ENCODE measurements at regions not wholly inside any gene's neighbourhood (a gene's known extent, or its start where the extent isn't known, plus 50 kb on each side); places are given as distances from the start of the nearest gene placed in this dataset.

- TF ChIP-seq POLR2AphosphoS5 (IDR thresholded peaks at IDR 0.05): no peak
- no peak for TF ChIP-seq POLR2A (IDR thresholded peaks at IDR 0.05)
- TF ChIP-seq, protein P1, sequence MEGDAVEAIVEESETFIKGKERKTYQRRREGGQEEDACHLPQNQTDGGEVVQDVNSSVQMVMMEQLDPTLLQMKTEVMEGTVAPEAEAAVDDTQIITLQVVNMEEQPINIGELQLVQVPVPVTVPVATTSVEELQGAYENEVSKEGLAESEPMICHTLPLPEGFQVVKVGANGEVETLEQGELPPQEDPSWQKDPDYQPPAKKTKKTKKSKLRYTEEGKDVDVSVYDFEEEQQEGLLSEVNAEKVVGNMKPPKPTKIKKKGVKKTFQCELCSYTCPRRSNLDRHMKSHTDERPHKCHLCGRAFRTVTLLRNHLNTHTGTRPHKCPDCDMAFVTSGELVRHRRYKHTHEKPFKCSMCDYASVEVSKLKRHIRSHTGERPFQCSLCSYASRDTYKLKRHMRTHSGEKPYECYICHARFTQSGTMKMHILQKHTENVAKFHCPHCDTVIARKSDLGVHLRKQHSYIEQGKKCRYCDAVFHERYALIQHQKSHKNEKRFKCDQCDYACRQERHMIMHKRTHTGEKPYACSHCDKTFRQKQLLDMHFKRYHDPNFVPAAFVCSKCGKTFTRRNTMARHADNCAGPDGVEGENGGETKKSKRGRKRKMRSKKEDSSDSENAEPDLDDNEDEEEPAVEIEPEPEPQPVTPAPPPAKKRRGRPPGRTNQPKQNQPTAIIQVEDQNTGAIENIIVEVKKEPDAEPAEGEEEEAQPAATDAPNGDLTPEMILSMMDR (IDR thresholded peaks at IDR 0.05): peak in 2 of 7 experiments; percentile 12 to 17
- WGBS, 5 donors: 58 to 73% (median 67%) methylated on average over 3 of the region's 3 CpGs
- H3K27ac ChIP-seq: no peak overlapping the region
- DNase-seq: peak in 1 of 2 donors; percentile 53
- intact Hi-C loops (cut with DNase I; ENCODE audit: low total_unique reads): no loop called here
- H3K4me3 ChIP-seq: no peak overlapping the region
- H3K27me3 ChIP-seq: no peaks in the 10 kb centered on the region
- H3K36me3 ChIP-seq: no peaks in the 10 kb centered on the region
- H3K9me3 ChIP-seq: no peaks in the 10 kb centered on the region
- no peaks in the 10 kb centered on the region for H3K4me1 ChIP-seq
Observed at GRCh38 chr2:139790807-139791752, 1010.9 kb upstream of the NXPH2 start.

- 39 to 50% (median 40%) methylated on average over 2 of the region's 2 CpGs for WGBS, 5 donors
- no peak overlapping the region for H3K4me3 ChIP-seq
- no peaks in the 10 kb centered on the region for H3K27me3 ChIP-seq
- DNase-seq: peak in 1 of 2 donors; percentile 2
- TF ChIP-seq EP300 (IDR thresholded peaks at IDR 0.05) (no peak), POLR2AphosphoS5 (IDR thresholded peaks at IDR 0.05) (no peak), POLR2A (IDR thresholded peaks at IDR 0.05) (no peak)
- TF ChIP-seq, protein P1 (IDR thresholded peaks at IDR 0.05): no peak
- H3K36me3 ChIP-seq: no peaks in the 10 kb centered on the region
- no peaks in the 10 kb centered on the region for H3K9me3 ChIP-seq
- H3K4me1 ChIP-seq: no peaks in the 10 kb centered on the region
- intact Hi-C loops (cut with DNase I; ENCODE audit: low total_unique reads): no loop called here
- H3K27ac ChIP-seq: no peak overlapping the region
Observed at GRCh38 chr2:139790136-139790535, 1009.9 kb upstream of the NXPH2 start.

- no peaks in the 10 kb centered on the region for H3K4me1 ChIP-seq
- H3K36me3 ChIP-seq: no peaks in the 10 kb centered on the region
- H3K4me3 ChIP-seq: no peak overlapping the region
- H3K9me3 ChIP-seq: no peaks in the 10 kb centered on the region
- no peak overlapping the region for H3K27ac ChIP-seq
- intact Hi-C loops (cut with DNase I; ENCODE audit: low total_unique reads): no loop called here
- DNase-seq: no peak
- TF ChIP-seq POLR2AphosphoS5 (IDR thresholded peaks at IDR 0.05) (no peak), POLR2A (IDR thresholded peaks at IDR 0.05) (no peak), EP300 (IDR thresholded peaks at IDR 0.05) (no peak)
- TF ChIP-seq, protein P1 (IDR thresholded peaks at IDR 0.05): no peak
- H3K27me3 ChIP-seq: no peaks in the 10 kb centered on the region
Observed at GRCh38 chr2:139778732-139779131, 998.5 kb upstream of the NXPH2 start.

DNA sequence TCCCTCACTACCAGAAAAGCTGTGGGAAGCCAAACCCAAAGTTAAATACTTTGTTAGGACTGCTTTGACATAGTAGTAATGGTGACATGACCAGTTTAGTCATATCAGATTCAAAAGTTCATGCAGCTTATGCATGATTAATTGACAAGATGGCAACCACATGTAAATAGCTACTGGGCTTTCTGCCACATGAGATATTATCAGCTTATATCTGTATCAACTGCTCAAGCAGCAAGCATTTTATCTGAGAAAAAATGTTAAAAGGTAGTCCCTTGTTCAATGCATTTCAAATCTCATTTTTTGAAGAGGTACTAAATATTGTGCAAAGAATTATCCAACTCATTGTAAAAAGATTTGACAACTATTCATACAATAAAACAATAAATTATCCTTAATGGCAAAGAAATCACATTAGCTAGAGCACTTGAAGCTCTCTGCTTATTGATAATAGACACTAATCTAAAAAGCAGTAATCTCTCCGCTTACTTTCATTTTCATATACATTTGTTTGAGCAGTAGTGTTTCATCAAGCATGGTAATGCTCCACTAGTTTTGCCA lies 993.6 kb upstream of the NXPH2 start:
- H3K36me3 ChIP-seq: no peaks in the 10 kb centered on the region
- H3K27me3 ChIP-seq: no peaks in the 10 kb centered on the region
- 33 to 58% (median 49%) methylated on average over 1 of the region's 1 CpG for WGBS, 5 donors
- H3K4me3 ChIP-seq: no peak overlapping the region
- H3K27ac ChIP-seq: no peak overlapping the region
- no peak for TF ChIP-seq POLR2AphosphoS5 (IDR thresholded peaks at IDR 0.05)
- TF ChIP-seq EP300 (IDR thresholded peaks at IDR 0.05): no peak
- no peaks in the 10 kb centered on the region for H3K4me1 ChIP-seq
- intact Hi-C loops (cut with DNase I; ENCODE audit: low total_unique reads): no loop called here
- H3K9me3 ChIP-seq: no peaks in the 10 kb centered on the region
- DNase-seq: no peak

DNA sequence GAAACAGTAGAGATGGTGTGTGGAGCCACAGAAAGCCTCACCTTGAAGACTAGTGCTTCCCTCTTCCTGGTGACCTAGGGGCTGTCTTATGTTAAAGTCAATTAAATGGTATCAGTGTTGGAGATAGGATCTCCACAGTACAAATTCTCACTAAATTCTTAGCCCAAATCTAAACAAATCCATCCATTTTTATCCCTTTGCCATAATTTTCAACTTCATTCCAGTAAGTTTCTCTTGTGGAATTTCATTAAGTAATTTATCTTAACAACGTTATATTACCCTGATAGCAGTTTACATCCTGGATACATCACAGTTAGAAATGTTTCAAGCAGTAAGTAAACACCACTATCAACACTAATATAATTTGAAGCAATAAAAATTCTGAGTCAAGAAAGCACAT lies 989.4 kb upstream of the NXPH2 start:
- intact Hi-C loops (cut with DNase I; ENCODE audit: low total_unique reads): no loop called here
- H3K27ac ChIP-seq: no peak overlapping the region
- no peaks in the 10 kb centered on the region for H3K27me3 ChIP-seq
- no peaks in the 10 kb centered on the region for H3K4me1 ChIP-seq
- H3K36me3 ChIP-seq: no peaks in the 10 kb centered on the region
- no peak overlapping the region for H3K4me3 ChIP-seq
- H3K9me3 ChIP-seq: no peaks in the 10 kb centered on the region
- 14 to 37% (median 24%) methylated on average over 1 of the region's 1 CpG for WGBS, 5 donors
- TF ChIP-seq EP300 (IDR thresholded peaks at IDR 0.05): no peak
- TF ChIP-seq, protein P1 (IDR thresholded peaks at IDR 0.05): no peak
- no peak for TF ChIP-seq POLR2AphosphoS5 (IDR thresholded peaks at IDR 0.05)
- no peak for TF ChIP-seq POLR2A (IDR thresholded peaks at IDR 0.05)
- no peak for DNase-seq
